Esophagus muscularis mucosa (tissue), 4 donors: ENCODE measurements at regions not wholly inside any gene's neighbourhood (a gene's known extent, or its start where the extent isn't known, plus 50 kb on each side); places are given as distances from the start of the nearest gene placed in this dataset.

Experiments used
- CTCF ChIP-seq, 3 experiments: fragments of 200-600 bp in 2 of 3; fragments of 450-650 bp in 1 of 3; sonication (generic) in 2 of 3; IDR thresholded peaks; one replicate each; pipeline ENCODE4 v1.5.1; 2017 to 2019; ENCODE audit warnings: antibody characterized with exemption in 3 of 3, mild to moderate bottlenecking in 2 of 3, moderate library complexity in 1 of 3
- EP300 ChIP-seq: sonication (generic); formaldehyde crosslinking; IDR thresholded peaks from one replicate; pipeline ENCODE4 v1.6.1; 2017; ENCODE audit warnings: antibody characterized with exemption
- POLR2A ChIP-seq: fragments of 450-650 bp; IDR thresholded peaks from one replicate; pipeline ENCODE4 v1.6.1; 2017; ENCODE audit warnings: antibody characterized with exemption, moderate library complexity, mild to moderate bottlenecking, low read depth
- POLR2AphosphoS5 ChIP-seq, 2 donors: sonication (generic); formaldehyde crosslinking; IDR thresholded peaks; one replicate each; pipeline ENCODE4 v1.6.1; 2017; ENCODE audit warnings: antibody characterized with exemption in 2 of 2

- TF ChIP-seq CTCF (IDR thresholded peaks at IDR 0.05) (no peak), POLR2A (no peak), EP300 (no peak), POLR2AphosphoS5 (IDR thresholded peaks at IDR 0.05) (no peak)
Measured at GRCh38 chr1:219365451-219365850, 191.8 kb downstream of the LYPLAL1 start.
